SK-N-SH (cell line): ENCODE measurements at regions not wholly inside any gene's neighbourhood (a gene's known extent, or its start where the extent isn't known, plus 50 kb on each side); places are given as distances from the start of the nearest gene placed in this dataset.

Experiments
- EP300 ChIP-seq, 2 experiments: IDR thresholded peaks; 2 replicates each; pipeline versions ENCODE4 v1.4.0 to v1.6.1; 2012; ENCODE audit warnings: borderline replicate concordance in 1 of 2, low read depth in 1 of 2, low read length in 1 of 2
- EZH2phosphoT487 ChIP-seq: fragments of 200-600 bp; sonication (generic); IDR thresholded peaks from 2 replicates; pipeline ENCODE4 v1.6.1; 2017; ENCODE audit warnings: low read depth, mixed run types, mild to moderate bottlenecking, antibody characterized with exemption, moderate library complexity, borderline replicate concordance
- GABPA ChIP-seq: IDR thresholded peaks from 2 replicates; pipeline ENCODE4 v1.4.0; 2012; ENCODE audit warnings: low read depth, mild to moderate bottlenecking
- GATA2 ChIP-seq: sonication (generic); formaldehyde crosslinking; IDR thresholded peaks from 2 replicates; pipeline ENCODE4 v1.5.0; 2020; ENCODE audit warnings: mild to moderate bottlenecking, missing genetic modification reagents
- IRF3 ChIP-seq: fragments of 150-350 bp; IDR thresholded peaks from 2 replicates; pipeline ENCODE4 v1.6.1; 2016; ENCODE audit warnings: mild to moderate bottlenecking, low read depth, low read length
- MEF2A ChIP-seq: IDR thresholded peaks from 2 replicates; pipeline ENCODE4 v1.4.0; 2012; ENCODE audit warnings: low read depth, borderline replicate concordance
- RAD21 ChIP-seq: IDR thresholded peaks from 2 replicates; pipeline ENCODE4 v1.6.1; 2012; ENCODE audit warnings: mild to moderate bottlenecking, low read length
- REST ChIP-seq: IDR thresholded peaks from 2 replicates; pipeline ENCODE4 v1.6.1; 2012; ENCODE audit warnings: mild to moderate bottlenecking, low read depth, low read length, moderate library complexity
- RFX5 ChIP-seq: IDR thresholded peaks from 2 replicates; pipeline ENCODE4 v1.6.1; 2012; ENCODE audit warnings: mild to moderate bottlenecking, improper control_type of control experiment, low read length
- TAF1 ChIP-seq: IDR thresholded peaks from 2 replicates; pipeline ENCODE4 v1.6.1; 2012; ENCODE audit warnings: low read depth, mild to moderate bottlenecking, low read length, moderate library complexity, borderline replicate concordance
- YY1 ChIP-seq: IDR thresholded peaks from 2 replicates; pipeline ENCODE4 v1.4.0; 2012; ENCODE audit warnings: low read depth, mild to moderate bottlenecking
- TF ChIP-seq, protein P1 (sequence below): IDR thresholded peaks from 2 replicates; pipeline ENCODE4 v1.4.0; 2012; ENCODE audit warnings: low read depth
- TF ChIP-seq, protein P2 (sequence below): fragments of 200-600 bp; sonication (generic); IDR thresholded peaks from 2 replicates; pipeline ENCODE4 v1.6.1; 2017; ENCODE audit warnings: antibody characterized with exemption, mild to moderate bottlenecking, moderate library complexity

DNA sequence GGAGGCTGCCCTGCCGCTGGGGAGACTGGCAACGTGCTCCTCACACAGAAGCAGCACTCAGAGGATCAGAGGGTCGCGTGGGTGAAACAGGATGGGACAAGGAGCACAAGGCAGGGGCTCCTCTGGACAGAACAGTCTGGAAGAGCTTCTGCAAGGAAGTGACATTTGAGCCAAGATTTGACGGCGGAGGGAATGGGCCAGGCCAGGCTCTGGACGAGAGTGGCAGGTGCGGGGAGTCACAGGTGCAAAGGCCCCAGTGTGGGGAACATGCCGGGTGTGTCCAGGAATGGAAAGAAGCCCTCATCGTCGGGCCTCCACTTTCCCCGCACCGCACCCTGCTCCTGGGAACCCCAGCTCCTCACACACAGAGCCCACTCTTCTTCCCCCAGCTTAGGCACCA, 84.0 kb downstream of the RFLNA start:
- TF ChIP-seq TAF1 (no peak), REST (no peak), RAD21 (no peak), EP300 (IDR thresholded peaks at IDR 0.05; ENCODE audit: borderline replicate concordance in 1 of 2, low read depth in 1 of 2, low read length in 1 of 2) (no peak), RFX5 (no peak), IRF3 (no peak), GABPA (no peak), YY1 (no peak), EZH2phosphoT487 (no peak), GATA2 (CRISPR knock-in tag) (no peak), MEF2A (no peak)
- TF ChIP-seq, protein P1, sequence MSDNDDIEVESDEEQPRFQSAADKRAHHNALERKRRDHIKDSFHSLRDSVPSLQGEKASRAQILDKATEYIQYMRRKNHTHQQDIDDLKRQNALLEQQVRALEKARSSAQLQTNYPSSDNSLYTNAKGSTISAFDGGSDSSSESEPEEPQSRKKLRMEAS, result no peak
- TF ChIP-seq, protein P2, sequence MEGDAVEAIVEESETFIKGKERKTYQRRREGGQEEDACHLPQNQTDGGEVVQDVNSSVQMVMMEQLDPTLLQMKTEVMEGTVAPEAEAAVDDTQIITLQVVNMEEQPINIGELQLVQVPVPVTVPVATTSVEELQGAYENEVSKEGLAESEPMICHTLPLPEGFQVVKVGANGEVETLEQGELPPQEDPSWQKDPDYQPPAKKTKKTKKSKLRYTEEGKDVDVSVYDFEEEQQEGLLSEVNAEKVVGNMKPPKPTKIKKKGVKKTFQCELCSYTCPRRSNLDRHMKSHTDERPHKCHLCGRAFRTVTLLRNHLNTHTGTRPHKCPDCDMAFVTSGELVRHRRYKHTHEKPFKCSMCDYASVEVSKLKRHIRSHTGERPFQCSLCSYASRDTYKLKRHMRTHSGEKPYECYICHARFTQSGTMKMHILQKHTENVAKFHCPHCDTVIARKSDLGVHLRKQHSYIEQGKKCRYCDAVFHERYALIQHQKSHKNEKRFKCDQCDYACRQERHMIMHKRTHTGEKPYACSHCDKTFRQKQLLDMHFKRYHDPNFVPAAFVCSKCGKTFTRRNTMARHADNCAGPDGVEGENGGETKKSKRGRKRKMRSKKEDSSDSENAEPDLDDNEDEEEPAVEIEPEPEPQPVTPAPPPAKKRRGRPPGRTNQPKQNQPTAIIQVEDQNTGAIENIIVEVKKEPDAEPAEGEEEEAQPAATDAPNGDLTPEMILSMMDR, result no peak
